ENCODE measurements at regions not wholly inside any gene's neighbourhood (a gene's known extent, or its start where the extent isn't known, plus 50 kb on each side); places are given as distances from the start of the nearest gene placed in this dataset.
"Not testable (repeated sequence)": the region's sequence is repeated elsewhere in the genome, so short reads cannot be mapped to it uniquely, and the experiment has no call there.

DNA sequence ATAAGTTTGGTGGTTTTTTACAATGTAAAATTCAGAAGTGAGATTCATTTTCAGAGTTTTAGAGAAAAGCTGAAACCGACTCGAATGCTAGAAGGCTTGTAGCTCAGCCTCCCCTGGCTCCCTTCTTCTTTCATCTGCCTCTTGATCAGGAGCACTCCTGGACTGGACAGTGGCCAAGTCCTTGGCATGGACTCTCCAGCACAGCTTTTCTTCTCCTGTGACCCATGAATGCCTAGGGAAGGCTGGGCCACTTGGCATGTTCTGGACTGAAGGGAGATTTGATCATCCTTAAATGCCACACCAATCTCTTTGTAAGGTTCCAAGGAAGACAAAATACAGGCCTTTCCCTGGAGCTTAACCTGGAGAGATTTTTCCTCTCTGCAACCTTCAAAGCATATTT, 384.0 kb upstream of the SASH1 start:
- H3K36me3 Mint-ChIP-seq (ENCODE audit: low read depth): no peaks in the 10 kb centered on the region
- no peak for ATAC-seq (ENCODE audit: low read depth)
- ChIA-PET POLR2A (no interaction called here), CTCF (no interaction called here)
- no peaks in the 10 kb centered on the region for H3K4me1 Mint-ChIP-seq
- DNase-seq: no peak
- H3K9me3 Mint-ChIP-seq: no peaks in the 10 kb centered on the region
- TF ChIP-seq, protein P1, sequence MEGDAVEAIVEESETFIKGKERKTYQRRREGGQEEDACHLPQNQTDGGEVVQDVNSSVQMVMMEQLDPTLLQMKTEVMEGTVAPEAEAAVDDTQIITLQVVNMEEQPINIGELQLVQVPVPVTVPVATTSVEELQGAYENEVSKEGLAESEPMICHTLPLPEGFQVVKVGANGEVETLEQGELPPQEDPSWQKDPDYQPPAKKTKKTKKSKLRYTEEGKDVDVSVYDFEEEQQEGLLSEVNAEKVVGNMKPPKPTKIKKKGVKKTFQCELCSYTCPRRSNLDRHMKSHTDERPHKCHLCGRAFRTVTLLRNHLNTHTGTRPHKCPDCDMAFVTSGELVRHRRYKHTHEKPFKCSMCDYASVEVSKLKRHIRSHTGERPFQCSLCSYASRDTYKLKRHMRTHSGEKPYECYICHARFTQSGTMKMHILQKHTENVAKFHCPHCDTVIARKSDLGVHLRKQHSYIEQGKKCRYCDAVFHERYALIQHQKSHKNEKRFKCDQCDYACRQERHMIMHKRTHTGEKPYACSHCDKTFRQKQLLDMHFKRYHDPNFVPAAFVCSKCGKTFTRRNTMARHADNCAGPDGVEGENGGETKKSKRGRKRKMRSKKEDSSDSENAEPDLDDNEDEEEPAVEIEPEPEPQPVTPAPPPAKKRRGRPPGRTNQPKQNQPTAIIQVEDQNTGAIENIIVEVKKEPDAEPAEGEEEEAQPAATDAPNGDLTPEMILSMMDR (IDR thresholded peaks at IDR 0.05): no peak
- no peaks in the 10 kb centered on the region for H3K27me3 Mint-ChIP-seq
- intact Hi-C loops (cut with micrococcal nuclease): no loop called here
- H3K27ac Mint-ChIP-seq: no peak overlapping the region
- no peak overlapping the region for H3K4me3 Mint-ChIP-seq

DNA sequence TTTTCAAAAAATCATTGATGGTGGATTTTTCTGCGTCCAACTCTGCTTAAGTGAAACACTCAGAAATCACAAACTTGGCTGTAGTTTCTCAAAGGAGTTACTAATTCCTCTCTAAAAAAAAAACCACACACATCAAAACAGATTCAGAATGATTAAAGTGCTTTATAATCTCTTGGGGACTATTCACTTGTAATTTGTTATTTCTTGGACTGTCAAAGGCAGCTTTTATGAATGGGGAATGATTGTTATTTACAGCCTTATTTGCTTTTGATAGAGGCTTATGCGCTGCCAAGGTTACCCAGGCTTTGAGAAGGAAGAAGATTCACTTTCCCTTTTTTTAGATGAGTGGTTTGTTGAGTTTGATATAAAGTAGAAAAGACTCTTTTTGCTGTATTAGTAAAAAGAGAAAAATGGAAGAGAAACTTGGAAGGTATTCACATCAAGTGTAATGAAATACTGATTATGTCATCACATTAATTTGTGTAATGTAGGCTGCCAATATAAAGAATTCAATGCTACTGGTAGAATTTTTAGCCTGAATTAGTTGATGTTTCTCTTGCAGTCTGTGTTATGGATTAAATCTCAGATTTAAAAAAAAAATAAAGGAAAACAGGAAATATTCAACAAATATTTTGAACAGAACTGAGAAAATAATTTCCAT, 381.0 kb upstream of the SASH1 start:
- peaks cover 1% of the 10 kb centered on the region for H3K9me3 Mint-ChIP-seq
- TF ChIP-seq, protein P1 (IDR thresholded peaks at IDR 0.05): no peak
- ChIA-PET CTCF (no interaction called here), POLR2A (no interaction called here)
- no peak overlapping the region for H3K4me3 Mint-ChIP-seq
- no peaks in the 10 kb centered on the region for H3K36me3 Mint-ChIP-seq (ENCODE audit: low read depth)
- no peak for ATAC-seq (ENCODE audit: low read depth)
- DNase-seq: no peak
- no peak overlapping the region for H3K27ac Mint-ChIP-seq
- intact Hi-C loops (cut with micrococcal nuclease): no loop called here
- no peaks in the 10 kb centered on the region for H3K27me3 Mint-ChIP-seq
- no peaks in the 10 kb centered on the region for H3K4me1 Mint-ChIP-seq

- H3K4me1 Mint-ChIP-seq; H3K27ac Mint-ChIP-seq; CTCF ChIA-PET; DNase-seq; H3K9me3 Mint-ChIP-seq; H3K36me3 Mint-ChIP-seq (ENCODE audit: low read depth); H3K27me3 Mint-ChIP-seq; ATAC-seq (ENCODE audit: low read depth); POLR2A ChIA-PET; H3K4me3 Mint-ChIP-seq; intact Hi-C loops (cut with micrococcal nuclease): not testable (repeated sequence)
Measured at GRCh38 chr6:147965448-147965847, 377.2 kb upstream of the SASH1 start.

DNA sequence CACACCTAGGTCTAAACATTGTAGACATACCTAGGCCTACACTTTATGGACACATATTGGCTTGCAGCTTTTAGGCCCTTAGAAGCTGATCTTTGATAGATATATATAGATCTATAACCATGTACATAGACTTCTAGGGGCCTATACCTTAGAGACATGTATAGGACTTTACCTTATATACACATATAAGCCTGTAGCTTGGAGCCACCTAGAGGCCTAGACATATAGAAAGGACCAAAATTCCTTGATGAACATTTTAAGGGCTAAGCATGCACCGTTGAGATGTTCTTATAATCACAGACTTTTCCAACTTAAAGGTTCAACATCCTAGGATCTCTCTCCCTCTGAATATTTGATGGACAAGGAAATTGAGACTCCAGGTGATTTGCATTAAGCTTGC, 371.7 kb upstream of the SASH1 start:
- intact Hi-C loops (cut with micrococcal nuclease): no loop called here
- TF ChIP-seq, protein P1 (IDR thresholded peaks at IDR 0.05): no peak
- no peaks in the 10 kb centered on the region for H3K36me3 Mint-ChIP-seq (ENCODE audit: low read depth)
- no peaks in the 10 kb centered on the region for H3K27me3 Mint-ChIP-seq
- no peak for DNase-seq
- POLR2A ChIA-PET: no interaction called here
- H3K9me3 Mint-ChIP-seq: peaks cover 3% of the 10 kb centered on the region
- no peak overlapping the region for H3K4me3 Mint-ChIP-seq
- no peaks in the 10 kb centered on the region for H3K4me1 Mint-ChIP-seq
- no peak overlapping the region for H3K27ac Mint-ChIP-seq
- no peak for ATAC-seq (ENCODE audit: low read depth)
- CTCF ChIA-PET: no interaction called here

- no peaks in the 10 kb centered on the region for H3K27me3 Mint-ChIP-seq
- H3K9me3 Mint-ChIP-seq: no peaks in the 10 kb centered on the region
- TF ChIP-seq, protein P1 (IDR thresholded peaks at IDR 0.05): no peak
- no peak overlapping the region for H3K4me3 Mint-ChIP-seq
- no peak for ATAC-seq (ENCODE audit: low read depth)
- H3K36me3 Mint-ChIP-seq (ENCODE audit: low read depth): no peaks in the 10 kb centered on the region
- no peak for DNase-seq
- ChIA-PET CTCF (no interaction called here), POLR2A (no interaction called here)
- intact Hi-C loops (cut with micrococcal nuclease): no loop called here
- no peak overlapping the region for H3K27ac Mint-ChIP-seq
- no peaks in the 10 kb centered on the region for H3K4me1 Mint-ChIP-seq
Measured at GRCh38 chr6:147972448-147972847, 370.2 kb upstream of the SASH1 start.

DNA sequence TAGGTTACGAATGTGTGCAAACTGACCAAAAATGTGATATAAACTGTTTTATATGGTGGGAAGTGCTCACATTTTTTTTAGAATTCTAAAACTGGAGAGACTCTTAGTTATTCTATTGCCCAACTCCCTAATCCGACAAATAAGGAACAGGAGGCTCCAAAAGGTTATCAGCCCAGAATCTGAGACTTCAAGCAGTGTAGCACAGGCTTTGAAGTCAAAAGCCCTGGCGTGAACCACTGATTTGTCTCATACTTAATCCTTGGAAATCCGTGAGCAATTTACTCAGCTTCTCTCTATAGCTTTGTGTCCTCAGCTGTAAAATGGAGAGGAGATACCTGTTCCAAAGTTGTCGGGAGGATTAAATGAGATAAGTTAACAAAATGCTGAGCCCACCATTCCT, 368.8 kb upstream of the SASH1 start:
- intact Hi-C loops (cut with micrococcal nuclease): no loop called here
- ATAC-seq (ENCODE audit: low read depth): no peak
- Mint-ChIP-seq H3K27ac (no peak overlapping the region), H3K27me3 (no peaks in the 10 kb centered on the region), H3K4me1 (no peaks in the 10 kb centered on the region), H3K4me3 (no peak overlapping the region), H3K9me3 (no peaks in the 10 kb centered on the region), H3K36me3 (ENCODE audit: low read depth) (no peaks in the 10 kb centered on the region)
- TF ChIP-seq, protein P1 (IDR thresholded peaks at IDR 0.05): no peak
- POLR2A ChIA-PET: no interaction called here
- CTCF ChIA-PET: no interaction called here
- DNase-seq: no peak
